HL-60 (cell line): ENCODE measurements at regions not wholly inside any gene's neighbourhood (a gene's known extent, or its start where the extent isn't known, plus 50 kb on each side); places are given as distances from the start of the nearest gene placed in this dataset.

Source experiments
- DNase-seq, 2 experiments: peaks; one replicate each; pipeline ENCODE4 v3.0.0-alpha.2; 2010 to 2020; ENCODE audit warnings: low read depth in 1 of 2, low spot score in 1 of 2
- H3K27ac ChIP-seq: fragments of 250-450 bp; sonication (Bioruptor Pico); replicated peaks from 2 replicates; pipeline ENCODE4 v1.5.1; 2020; ENCODE audit warnings: mild to moderate bottlenecking, moderate library complexity
- H3K27me3 ChIP-seq: fragments of 250-450 bp; sonication (Bioruptor Pico); 2 replicates; pipeline ENCODE4 v1.5.1; 2021; ENCODE audit warnings: mild to moderate bottlenecking, moderate library complexity; ENCODE audit not compliant: insufficient read depth, poor library complexity, severe bottlenecking
- H3K4me3 ChIP-seq: replicated peaks from 2 replicates; pipeline ENCODE4 v1.5.1; 2011; ENCODE audit warnings: mild to moderate bottlenecking, control low read depth, low read length; ENCODE audit not compliant: insufficient read depth
- CTCF ChIP-seq: IDR thresholded peaks from one replicate; pipeline ENCODE4 v1.5.1; 2011; ENCODE audit warnings: low read length, control low read depth, inconsistent platforms; ENCODE audit not compliant: insufficient read depth
- GABPA ChIP-seq: IDR thresholded peaks from 2 replicates; pipeline ENCODE4 v1.6.1; 2012; ENCODE audit warnings: low read depth
- POLR2AphosphoS5 ChIP-seq: IDR thresholded peaks from 2 replicates; pipeline ENCODE4 v1.6.1; 2012; ENCODE audit warnings: low read depth
- REST ChIP-seq: IDR thresholded peaks from 2 replicates; pipeline ENCODE4 v1.6.1; 2012; ENCODE audit warnings: low read depth; ENCODE audit not compliant: insufficient replicate concordance
- SPI1 ChIP-seq: IDR thresholded peaks from 2 replicates; pipeline ENCODE4 v1.6.1; 2012; ENCODE audit warnings: low read depth, mild to moderate bottlenecking, borderline replicate concordance

GRCh38 chrX:22533898-22534297, 261.2 kb downstream of the CBLL2 start:
- TF ChIP-seq SPI1 (peak; percentile 55; the same call in 1 of the 2 replicates), REST (no peak)
- Histone ChIP-seq H3K27me3 (no peaks in the 10 kb centered on the region), H3K27ac (no peak overlapping the region), H3K4me3 (no peak overlapping the region)
- DNase-seq, result peak in 1 of 2 experiments; percentile 8

- no peak overlapping the region for H3K4me3 ChIP-seq
- no peak overlapping the region for H3K27ac ChIP-seq
- no peak for TF ChIP-seq SPI1
- no peak for TF ChIP-seq CTCF
- no peak for TF ChIP-seq POLR2AphosphoS5
- DNase-seq, result no peak
- H3K27me3 ChIP-seq, result no peaks in the 10 kb centered on the region
Measured at GRCh38 chrX:22534643-22535042, 261.9 kb downstream of the CBLL2 start.

GRCh38 chrX:22536746-22537304, 264.1 kb downstream of the CBLL2 start:
- TF ChIP-seq SPI1 (no peak), POLR2AphosphoS5 (no peak), CTCF (no peak), REST (no peak), GABPA (no peak)
- no peak for DNase-seq
- H3K4me3 ChIP-seq, result no peak overlapping the region
- H3K27ac ChIP-seq, result no peak overlapping the region
- H3K27me3 ChIP-seq, result no peaks in the 10 kb centered on the region

GRCh38 chrX:22538580-22538979, 265.9 kb downstream of the CBLL2 start:
- Histone ChIP-seq H3K27ac (no peak overlapping the region), H3K4me3 (no peak overlapping the region), H3K27me3 (no peaks in the 10 kb centered on the region)
- no peak for TF ChIP-seq CTCF
- no peak for TF ChIP-seq POLR2AphosphoS5
- TF ChIP-seq SPI1, result no peak
- no peak for TF ChIP-seq GABPA
- TF ChIP-seq REST, result no peak
- no peak for DNase-seq
